DMS114 treated with DMSO at 0.1 percent for 48 hours (cell line): ENCODE measurements at regions not wholly inside any gene's neighbourhood (a gene's known extent, or its start where the extent isn't known, plus 50 kb on each side); places are given as distances from the start of the nearest gene placed in this dataset.
"Not testable (repeated sequence)": the region's sequence is repeated elsewhere in the genome, so short reads cannot be mapped to it uniquely, and the experiment has no call there.

ENCODE experiments used
- DNase-seq: peaks from one replicate; lab custom pipeline; 2025; ENCODE audit not compliant: unreplicated experiment; lab: John Stamatoyannopoulos, UW

DNA sequence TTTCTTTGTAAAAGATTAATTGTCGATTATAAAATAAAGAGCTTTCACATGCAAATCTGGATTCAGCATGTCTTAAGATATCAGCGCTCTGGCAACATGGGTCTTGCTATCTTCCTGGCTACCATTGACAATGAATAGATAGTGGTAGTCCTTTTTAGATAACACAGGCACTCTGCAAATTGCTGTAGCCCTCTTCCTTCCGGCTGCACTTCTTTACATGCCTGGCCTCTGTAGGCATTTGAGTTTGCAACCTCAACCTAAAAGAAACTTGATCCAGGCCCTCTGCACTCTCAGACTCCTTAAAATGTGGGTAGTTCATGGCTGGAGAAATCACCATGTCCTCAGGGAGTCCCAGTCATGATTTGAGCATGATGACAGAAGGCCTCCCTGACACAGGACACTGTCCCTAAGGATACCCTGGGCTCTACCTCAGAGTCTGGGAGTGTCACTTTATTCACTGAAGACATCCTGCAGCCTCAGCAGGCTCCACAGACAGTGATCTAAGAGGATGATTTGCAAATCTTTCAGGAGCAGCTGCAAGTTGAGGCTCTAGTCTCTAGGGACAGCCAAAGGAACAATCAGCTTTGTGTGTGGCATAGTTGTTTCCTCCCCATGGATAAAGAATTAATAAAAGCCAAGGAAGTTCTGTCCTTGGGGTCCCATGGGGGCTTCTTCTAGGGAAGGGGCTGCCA lies 529.4 kb downstream of the RBFOX1 start:
- DNase-seq, result no peak

DNA sequence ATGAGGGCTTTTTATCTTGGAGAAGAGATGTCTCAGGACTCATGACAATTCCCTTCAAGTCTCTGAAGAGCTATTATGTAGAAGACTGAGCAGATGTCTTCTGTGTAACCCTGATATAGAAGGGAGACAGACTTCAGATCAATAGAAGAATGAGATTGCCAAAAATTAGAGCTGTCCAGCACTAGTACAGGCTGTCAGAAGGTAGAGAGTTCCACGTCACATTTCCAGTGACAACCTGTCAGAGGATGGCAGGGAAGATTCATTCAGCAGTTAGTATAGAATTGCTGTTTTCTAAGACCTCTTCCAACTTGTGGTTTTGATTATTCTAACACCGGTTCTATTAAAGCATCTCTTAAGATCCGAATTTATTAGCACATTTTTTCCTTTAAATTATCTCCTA lies 520.6 kb downstream of the RBFOX1 start:
- DNase-seq, result no peak

DNA sequence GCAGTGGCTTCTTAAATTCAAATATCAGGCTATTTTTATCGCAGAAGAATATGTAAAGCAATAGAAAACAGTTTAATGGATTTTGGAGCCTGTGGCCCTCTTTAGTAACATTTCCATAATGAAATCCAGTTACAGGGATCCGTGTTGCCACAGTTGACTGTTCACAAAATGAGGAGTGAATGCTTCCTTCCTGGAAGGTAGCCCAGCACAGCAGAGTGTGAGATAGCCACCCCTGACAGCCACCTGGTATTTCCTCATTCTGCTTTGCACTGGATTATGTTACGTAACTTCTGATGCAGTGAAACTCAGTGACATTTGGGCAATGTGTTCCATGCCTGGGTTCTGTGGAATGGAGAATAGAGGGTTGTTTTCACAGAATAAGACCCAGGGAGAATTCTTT lies 517.2 kb downstream of the RBFOX1 start:
- no peak for DNase-seq

DNA sequence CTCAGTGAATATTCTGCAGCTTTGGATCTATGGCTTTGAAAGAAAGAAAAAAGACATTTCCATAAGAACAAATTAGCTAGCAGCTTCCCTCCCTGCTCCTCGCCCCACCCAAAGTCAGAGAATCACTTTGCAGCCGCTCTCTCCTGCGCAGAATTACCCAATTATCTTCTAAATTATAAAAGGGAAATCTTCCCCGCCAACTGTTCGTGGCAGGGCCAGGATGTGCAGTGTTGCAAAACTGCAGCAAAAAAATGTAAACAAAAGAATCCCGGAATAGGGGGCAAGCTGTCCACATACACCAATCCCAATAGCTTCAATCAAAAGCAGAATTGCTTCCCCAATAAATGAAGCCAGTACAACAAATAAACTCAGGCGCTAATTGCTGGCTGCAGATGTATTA lies 510.6 kb downstream of the RBFOX1 start:
- DNase-seq, result no peak

DNA sequence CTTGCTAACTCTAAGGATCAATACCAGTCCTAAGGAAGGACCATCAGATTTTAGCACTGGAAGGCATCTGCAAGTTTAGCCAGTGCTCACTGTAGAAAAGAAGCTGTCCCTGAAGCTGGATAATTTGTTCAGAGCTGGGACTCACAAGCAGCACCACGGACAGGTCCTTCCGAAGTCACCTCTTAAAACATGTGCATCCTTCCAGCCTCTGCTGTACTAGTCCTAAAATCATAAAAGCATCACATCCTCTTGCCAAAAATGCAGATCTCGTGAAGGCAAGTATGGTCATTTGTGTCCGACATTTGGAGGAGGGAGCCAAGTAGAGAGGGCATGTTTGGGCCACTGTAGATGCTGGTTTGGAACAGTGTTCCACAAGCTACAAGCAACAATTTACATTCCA lies 506.9 kb downstream of the RBFOX1 start:
- no peak for DNase-seq

DNA sequence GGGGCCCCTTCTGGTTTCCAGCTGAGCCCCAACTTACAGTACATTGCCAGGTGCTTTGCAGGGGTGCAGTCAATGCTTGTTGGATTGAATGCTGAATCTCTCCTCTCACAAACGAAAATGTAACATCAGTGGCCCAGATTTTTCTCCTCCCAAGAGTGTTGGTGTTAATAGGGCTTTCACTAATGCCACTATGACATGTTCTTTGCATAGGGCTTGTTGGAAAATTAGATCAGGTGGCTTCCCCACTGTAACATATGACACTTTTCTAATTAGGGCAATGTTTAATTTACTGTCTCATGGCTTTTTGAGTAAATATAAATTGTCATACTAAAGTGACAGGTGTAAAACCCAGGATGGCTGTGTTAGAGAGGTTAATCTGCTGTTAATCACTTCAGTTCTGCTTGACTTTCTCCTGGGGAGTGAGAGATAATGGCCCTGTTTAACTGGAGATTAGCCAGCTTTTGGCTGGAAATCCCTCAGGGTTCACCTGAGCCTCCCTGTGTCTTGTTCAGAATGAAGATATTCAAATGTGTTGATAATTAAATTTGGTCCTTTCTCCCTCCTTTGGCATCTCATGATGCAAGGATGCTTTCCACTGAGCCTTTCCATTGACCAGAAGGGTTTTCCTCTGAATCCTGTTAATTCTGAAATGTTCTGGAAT lies 502.3 kb downstream of the RBFOX1 start:
- no peak for DNase-seq

DNA sequence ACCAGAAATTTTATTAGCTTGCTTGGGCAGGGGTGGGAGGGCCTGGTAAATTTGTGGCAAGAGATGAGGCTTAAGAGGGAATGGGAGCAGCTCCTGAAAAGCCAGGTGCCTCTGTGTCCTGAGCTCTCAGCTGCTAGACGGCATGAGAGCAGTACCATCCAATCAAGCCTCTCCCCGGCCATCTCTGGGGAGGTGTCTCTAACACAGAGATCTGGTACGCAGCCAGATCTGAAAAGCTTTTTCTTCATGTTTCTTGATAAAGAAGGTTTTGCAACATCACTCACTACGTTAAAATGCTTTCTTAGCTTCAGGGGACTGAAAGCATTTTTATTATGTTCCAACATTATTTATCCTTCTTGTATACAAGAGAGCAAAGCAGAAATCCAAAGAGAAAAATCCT lies 488.2 kb downstream of the RBFOX1 start:
- no peak for DNase-seq

DNA sequence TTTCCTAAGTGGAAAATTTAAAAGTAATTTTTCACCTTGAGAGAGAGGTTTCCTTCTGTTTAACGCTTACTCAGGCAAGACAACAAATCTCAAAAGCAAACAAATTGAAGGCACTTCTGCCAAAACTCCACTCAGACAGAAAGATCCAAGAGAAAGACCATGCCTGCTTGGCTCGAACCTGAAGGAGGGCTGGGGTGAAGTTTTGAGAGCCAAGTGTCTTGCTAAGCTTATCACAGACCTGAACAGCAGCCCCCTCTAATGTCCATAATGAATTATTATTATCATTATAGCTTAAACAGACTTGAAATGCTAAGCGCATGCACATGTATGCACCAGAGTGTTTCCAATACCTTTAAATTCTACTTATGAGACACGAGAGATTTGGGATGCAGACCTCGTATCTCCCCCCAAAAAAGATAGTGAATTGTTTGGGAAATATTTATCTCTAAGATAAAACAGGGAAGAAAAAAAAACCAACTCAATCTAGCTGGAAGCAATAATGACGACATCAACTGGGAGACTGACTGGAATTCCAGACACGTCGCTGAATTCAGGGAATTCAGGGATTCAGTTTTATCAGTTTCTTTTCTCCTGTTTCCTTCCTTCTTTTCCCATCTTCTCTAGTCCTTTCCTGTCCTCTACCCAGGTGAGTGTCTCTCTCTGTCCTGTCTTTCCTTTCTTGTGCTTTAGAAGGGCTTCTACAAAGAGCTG lies 473.2 kb downstream of the RBFOX1 start:
- DNase-seq, result no peak

DNA sequence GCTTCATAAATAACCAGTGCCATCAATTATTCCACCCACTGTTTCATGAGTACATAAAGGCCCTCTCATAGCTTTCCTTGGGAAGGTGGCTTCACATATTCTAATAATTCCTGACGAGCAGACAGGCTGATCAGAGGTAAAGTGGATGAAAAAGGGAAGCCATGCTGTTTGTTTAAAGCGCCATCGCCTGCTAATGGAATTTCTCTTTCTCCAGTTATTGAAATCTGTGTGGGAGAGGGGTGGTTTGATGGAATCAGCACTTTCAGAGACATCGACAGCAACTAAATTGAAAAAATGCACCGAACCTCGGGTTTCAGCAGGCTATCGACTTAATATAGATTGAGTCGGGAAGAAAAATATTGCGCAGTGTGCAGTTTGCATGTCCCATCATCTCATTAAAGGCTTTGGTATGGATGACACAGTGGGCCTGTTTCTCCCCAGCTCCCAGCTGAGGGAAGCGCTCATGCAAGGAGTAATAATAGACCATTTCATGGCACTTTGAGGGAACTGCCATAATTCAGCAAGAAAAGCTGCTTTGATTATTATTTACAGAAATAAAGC lies 472.1 kb downstream of the RBFOX1 start:
- DNase-seq, result no peak

DNA sequence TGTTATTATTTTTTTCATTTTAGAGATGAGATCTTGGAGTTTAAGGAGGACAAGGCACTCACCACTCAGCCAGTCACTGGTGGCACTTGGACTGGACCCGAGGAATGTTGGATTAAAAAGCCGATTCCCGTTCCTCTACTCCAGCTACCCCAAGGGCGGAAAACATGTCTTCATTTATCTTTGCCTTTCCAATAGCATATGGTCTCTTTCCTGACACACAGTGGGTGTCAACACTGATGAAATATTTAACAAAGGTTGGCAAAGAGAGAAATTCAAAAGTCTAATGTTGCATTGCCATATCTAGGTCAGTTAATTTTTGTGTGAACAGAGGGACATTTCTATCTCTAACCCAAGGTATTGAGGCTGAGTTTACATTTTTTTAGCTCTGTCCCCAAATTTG lies 459.7 kb downstream of the RBFOX1 start:
- DNase-seq, result no peak

DNA sequence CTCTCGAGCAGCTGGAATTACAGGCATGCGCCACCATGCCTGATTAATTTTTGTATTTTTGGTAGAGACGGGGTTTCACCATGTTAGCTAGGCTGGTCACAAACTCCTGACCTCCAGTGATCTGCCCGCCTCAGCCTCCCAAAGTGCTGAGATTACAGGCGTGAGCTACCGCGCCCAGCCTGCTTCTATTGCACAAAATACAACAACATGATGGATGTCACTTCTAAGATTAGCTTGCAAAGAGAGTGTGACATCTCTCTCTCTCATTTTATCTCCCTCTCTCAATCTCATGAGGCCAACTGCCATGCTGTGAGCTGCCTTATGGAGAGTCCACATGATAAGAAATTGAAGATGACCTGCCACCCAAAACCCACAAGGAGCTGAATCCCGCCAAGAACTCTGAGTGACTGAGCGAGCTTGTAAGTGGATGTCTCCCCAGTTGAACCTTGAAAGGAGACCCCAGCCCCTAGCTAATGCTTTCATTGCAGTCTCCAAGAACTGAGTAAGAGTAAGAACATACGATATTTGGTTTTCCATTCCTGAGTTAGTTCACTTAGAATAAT lies 458.5 kb downstream of the RBFOX1 start:
- no peak for DNase-seq

DNA sequence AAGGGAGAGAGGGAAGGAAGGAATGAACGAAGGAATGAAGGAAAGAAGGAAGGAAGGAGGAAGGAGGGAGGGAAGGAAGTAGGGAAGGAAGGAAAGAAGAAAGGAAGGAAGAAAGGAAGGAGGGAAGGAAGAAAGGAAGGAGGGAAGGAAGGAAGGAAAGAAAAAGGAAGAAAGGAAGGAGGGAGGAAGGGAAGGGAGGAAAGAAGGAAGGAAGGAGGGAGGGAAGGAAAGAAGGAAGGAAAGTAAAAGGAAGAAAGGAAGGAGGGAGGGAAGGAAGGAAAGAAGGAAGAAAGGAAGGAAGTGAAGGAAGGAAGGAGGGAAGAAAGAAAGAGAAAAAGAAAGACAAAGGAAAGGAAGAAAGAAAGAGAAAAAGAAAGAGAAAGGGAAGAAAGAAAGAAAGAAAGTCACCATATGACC lies 442.4 kb downstream of the RBFOX1 start:
- no peak for DNase-seq

DNA sequence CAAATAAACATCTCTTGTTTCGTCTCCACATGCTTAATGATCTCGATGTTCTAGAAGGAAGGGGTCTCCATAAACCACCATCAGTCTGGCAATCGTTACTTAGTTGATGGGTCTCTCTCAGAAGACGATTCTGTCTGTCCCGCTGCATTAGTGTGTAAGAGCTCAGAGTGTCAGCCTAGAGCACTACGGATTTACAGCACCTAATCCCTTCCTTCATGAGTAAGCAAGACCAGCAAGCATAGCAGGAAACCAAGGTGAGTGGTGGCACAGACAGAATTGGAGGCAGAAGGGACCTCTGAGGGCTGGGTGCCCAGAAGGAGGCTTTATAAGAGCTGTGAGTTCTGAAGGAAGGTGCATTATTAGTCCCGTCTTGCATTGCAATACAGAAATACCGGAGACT lies 440.1 kb downstream of the RBFOX1 start:
- DNase-seq, result no peak

DNA sequence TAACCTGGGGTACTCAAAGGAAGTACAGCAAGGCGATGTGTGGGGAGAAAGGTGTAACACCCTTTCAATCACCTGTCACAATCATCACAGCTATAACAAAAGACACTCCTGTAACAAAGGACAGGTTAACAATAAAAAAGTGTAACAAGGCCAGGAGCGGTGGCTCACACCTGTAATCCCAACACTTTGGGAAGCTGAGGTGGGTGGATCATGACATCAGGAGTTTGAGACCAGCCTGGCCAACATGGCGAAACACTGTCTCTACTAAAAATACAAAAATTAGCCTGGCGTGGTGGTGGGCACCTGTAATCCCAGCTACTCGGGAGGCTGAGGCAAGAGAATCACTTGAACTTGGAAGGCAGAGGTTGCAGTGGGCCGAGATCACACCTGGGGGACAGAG lies 436.4 kb downstream of the RBFOX1 start:
- not testable (repeated sequence) for DNase-seq

DNA sequence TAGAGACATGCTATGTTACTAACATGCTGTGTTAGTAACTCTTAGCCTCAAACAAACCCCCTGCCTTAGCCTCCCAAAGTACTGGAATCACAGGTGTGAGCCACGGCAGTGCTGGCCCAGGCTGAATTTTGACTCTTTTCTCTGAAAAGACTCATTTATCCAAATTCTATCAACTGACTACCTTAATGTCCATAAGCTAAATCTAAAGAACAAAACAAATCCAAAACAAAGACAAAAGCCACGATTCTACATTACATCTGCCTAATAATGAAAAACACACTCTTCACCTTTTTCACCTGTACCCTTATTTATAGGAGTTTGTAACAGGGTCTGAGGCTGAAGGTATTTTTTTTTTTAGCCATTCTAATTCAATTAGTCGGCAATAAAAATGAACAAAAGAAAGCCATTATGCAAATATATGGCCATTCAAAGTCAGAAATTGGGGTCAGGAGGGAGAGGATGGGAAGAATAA lies 432.5 kb downstream of the RBFOX1 start:
- DNase-seq, result no peak

DNA sequence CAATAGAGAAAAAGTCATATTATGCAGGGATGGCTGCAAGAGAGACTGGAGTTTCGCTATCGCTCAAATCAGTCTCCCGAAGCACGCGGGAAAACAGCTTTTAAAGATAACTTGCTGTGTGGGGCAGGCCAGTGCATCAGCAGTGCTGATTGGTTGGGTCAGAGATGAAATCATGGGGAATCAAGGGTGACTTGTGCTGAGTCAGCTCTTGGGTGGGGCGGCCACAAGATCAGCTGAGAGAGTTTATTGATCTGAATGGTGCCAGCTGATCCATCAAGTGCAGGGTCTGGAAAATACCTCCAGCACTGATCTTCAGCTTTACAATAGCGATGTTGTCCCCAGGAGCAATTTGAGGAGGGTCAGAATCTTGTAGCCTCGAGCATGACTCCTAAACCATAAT lies 430.5 kb downstream of the RBFOX1 start:
- no peak for DNase-seq
